ENCODE measurements at regions not wholly inside any gene's neighbourhood (a gene's known extent, or its start where the extent isn't known, plus 50 kb on each side); places are given as distances from the start of the nearest gene placed in this dataset.
"Not testable (repeated sequence)": the region's sequence is repeated elsewhere in the genome, so short reads cannot be mapped to it uniquely, and the experiment has no call there.

DNA sequence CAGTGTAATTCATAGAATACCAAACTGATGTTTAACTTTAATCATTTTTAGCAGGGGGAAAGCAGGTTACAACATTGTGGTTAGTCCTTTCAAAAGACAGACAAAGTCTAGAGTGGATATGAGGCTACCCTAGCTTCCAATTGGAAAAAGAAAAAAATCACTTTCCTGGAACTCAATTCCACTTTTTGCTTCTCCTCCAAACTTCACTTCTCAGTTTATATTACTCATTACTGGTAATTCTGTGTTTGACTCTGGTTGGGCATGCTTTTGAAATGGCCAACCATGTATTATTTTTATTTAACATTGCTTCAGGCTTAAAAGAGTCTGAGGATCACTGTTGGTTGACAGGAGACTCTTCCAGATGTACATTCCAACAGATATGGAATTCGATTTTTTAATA, 84.8 kb downstream of the RAP2B start:
- Histone ChIP-seq H2AFZ (ENCODE audit: low read length) (no peak overlapping the region), H3K4me2 (ENCODE audit: extremely low read depth, insufficient read depth, low read length) (no peak overlapping the region), H4K20me1 (ENCODE audit: control insufficient read depth, extremely low read depth, insufficient read depth, low read length) (no peaks in the 10 kb centered on the region), H3K36me3 (ENCODE audit: control insufficient read depth, insufficient read depth, low read length) (no peaks in the 10 kb centered on the region), H3K79me2 (ENCODE audit: control insufficient read depth, insufficient read depth, low read length) (no peaks in the 10 kb centered on the region), H3K27ac (ENCODE audit: insufficient read depth, low read length) (peak overlapping the region; percentile 54), H3K4me1 (ENCODE audit: control insufficient read depth, extremely low read depth, insufficient read depth, low read length) (peaks cover 8% of the 10 kb centered on the region), H3K4me3 (replicated peaks in 1 of 4; ENCODE audit: control extremely low read depth in 1 of 4, insufficient read depth in 1 of 4, low read depth in 3 of 4, low read length in 4 of 4) (no peak overlapping the region), H3K9me3 (ENCODE audit: control insufficient read depth, insufficient read depth, low read depth, low read length) (no peaks in the 10 kb centered on the region), H3K9ac (ENCODE audit: insufficient read depth, low read length) (no peak overlapping the region), H3K27me3 (ENCODE audit: control insufficient read depth, insufficient read depth, low read length) (no peaks in the 10 kb centered on the region)
- DNase-seq (ENCODE audit: low read depth in 2 of 2) = peak; percentile 89 to 93
- TF ChIP-seq, protein P1, sequence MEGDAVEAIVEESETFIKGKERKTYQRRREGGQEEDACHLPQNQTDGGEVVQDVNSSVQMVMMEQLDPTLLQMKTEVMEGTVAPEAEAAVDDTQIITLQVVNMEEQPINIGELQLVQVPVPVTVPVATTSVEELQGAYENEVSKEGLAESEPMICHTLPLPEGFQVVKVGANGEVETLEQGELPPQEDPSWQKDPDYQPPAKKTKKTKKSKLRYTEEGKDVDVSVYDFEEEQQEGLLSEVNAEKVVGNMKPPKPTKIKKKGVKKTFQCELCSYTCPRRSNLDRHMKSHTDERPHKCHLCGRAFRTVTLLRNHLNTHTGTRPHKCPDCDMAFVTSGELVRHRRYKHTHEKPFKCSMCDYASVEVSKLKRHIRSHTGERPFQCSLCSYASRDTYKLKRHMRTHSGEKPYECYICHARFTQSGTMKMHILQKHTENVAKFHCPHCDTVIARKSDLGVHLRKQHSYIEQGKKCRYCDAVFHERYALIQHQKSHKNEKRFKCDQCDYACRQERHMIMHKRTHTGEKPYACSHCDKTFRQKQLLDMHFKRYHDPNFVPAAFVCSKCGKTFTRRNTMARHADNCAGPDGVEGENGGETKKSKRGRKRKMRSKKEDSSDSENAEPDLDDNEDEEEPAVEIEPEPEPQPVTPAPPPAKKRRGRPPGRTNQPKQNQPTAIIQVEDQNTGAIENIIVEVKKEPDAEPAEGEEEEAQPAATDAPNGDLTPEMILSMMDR (conservative IDR thresholded peaks at IDR 0.05 in 1 of 2, IDR thresholded peaks at IDR 0.05 in 1 of 2; ENCODE audit: low read depth in 1 of 2, low read length in 2 of 2) = no peak
- no peak for TF ChIP-seq EZH2 (IDR thresholded peaks at IDR 0.05; ENCODE audit: low read length, missing control alignments)

DNA sequence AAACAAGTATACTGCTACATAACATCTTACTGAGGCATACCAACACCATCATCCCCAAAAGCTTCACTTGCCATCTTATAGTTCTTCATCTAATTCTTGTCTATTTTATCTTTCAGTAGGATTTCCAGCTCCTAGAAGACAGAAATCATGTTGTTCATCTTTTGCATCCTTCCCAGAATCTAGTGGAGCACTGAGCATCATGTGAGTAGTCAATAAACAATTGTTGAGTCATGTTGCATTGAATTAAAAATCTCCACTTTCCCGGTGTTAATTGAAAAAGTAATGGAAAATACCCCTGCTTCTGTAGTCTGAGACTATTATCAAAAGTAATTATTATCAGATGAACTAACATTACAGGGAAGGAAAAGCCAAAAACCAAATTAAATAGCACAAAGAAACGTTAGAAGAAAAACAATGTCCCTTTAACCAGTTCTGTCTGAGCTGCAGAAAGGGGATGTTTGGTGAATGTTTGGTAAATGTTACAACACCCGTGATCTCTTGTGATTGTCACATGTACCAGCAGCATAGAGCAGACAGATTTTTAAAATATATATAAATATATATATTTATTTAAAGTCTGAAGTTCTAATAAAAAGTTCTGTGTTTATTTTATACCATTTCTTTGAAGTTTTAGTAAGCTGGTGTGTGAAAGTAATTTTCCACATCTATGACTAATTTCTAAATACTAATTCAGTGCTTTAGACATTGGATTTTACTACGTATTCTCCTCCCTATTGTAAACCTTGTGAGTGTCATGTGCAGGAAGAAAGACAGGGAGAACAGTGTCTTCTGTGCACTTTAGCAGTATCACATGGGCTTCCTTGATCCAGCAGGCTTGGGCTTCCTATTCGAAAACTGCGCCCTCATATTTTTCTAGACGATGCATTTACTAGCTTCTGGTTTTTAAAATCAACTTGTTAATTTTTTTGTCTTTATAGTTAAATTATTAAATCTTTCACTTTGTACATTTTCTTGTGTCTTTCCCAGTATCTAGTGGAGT, 85.6 kb downstream of the RAP2B start:
- Histone ChIP-seq H3K9ac (ENCODE audit: insufficient read depth, low read length) (no peak overlapping the region), H3K27me3 (ENCODE audit: control insufficient read depth, insufficient read depth, low read length) (no peaks in the 10 kb centered on the region), H3K4me3 (replicated peaks in 1 of 4; ENCODE audit: control extremely low read depth in 1 of 4, insufficient read depth in 1 of 4, low read depth in 3 of 4, low read length in 4 of 4) (no peak overlapping the region), H3K79me2 (ENCODE audit: control insufficient read depth, insufficient read depth, low read length) (no peaks in the 10 kb centered on the region), H3K27ac (ENCODE audit: insufficient read depth, low read length) (peak overlapping the region; percentile 54), H2AFZ (ENCODE audit: low read length) (no peak overlapping the region), H3K4me1 (ENCODE audit: control insufficient read depth, extremely low read depth, insufficient read depth, low read length) (peaks cover 8% of the 10 kb centered on the region), H4K20me1 (ENCODE audit: control insufficient read depth, extremely low read depth, insufficient read depth, low read length) (no peaks in the 10 kb centered on the region), H3K4me2 (ENCODE audit: extremely low read depth, insufficient read depth, low read length) (no peak overlapping the region), H3K9me3 (ENCODE audit: control insufficient read depth, insufficient read depth, low read depth, low read length) (no peaks in the 10 kb centered on the region), H3K36me3 (ENCODE audit: control insufficient read depth, insufficient read depth, low read length) (no peaks in the 10 kb centered on the region)
- DNase-seq (ENCODE audit: low read depth in 2 of 2) = no peak
- no peak for TF ChIP-seq EZH2 (IDR thresholded peaks at IDR 0.05; ENCODE audit: low read length, missing control alignments)
- TF ChIP-seq, protein P1 (conservative IDR thresholded peaks at IDR 0.05 in 1 of 2, IDR thresholded peaks at IDR 0.05 in 1 of 2; ENCODE audit: low read depth in 1 of 2, low read length in 2 of 2) = no peak

DNA sequence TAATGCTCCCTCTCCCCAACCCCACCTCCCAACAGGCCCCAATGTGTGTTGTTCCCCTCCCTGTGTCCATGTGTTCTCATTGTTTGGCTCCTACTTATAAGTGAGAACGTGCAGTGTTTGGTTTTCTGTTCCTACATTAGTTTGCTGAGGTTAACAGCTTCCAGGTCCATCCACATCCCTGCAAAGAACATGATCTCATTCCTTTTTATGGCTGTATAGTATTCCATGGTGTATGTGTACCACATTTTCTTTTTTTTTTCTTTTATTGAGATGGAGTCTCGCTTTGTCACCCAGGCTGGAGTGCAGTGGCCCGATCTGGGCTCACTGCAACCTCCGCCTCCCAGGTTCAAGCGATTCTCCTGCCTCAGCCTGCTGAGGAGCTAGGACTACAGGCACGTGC, 86.8 kb downstream of the RAP2B start:
- not testable (repeated sequence) for H3K27me3 ChIP-seq (ENCODE audit: control insufficient read depth, insufficient read depth, low read length); H3K9me3 ChIP-seq (ENCODE audit: control insufficient read depth, insufficient read depth, low read depth, low read length); H3K79me2 ChIP-seq (ENCODE audit: control insufficient read depth, insufficient read depth, low read length); H3K4me1 ChIP-seq (ENCODE audit: control insufficient read depth, extremely low read depth, insufficient read depth, low read length); H3K4me3 ChIP-seq (replicated peaks in 1 of 4; ENCODE audit: control extremely low read depth in 1 of 4, insufficient read depth in 1 of 4, low read depth in 3 of 4, low read length in 4 of 4); DNase-seq (ENCODE audit: low read depth in 2 of 2); H3K36me3 ChIP-seq (ENCODE audit: control insufficient read depth, insufficient read depth, low read length); H4K20me1 ChIP-seq (ENCODE audit: control insufficient read depth, extremely low read depth, insufficient read depth, low read length); H3K27ac ChIP-seq (ENCODE audit: insufficient read depth, low read length); H3K4me2 ChIP-seq (ENCODE audit: extremely low read depth, insufficient read depth, low read length); H2AFZ ChIP-seq (ENCODE audit: low read length); H3K9ac ChIP-seq (ENCODE audit: insufficient read depth, low read length)

Measured in fibroblast of lung (primary cell).